GM12878 (cell line): ENCODE measurements at regions not wholly inside any gene's neighbourhood (a gene's known extent, or its start where the extent isn't known, plus 50 kb on each side); places are given as distances from the start of the nearest gene placed in this dataset.

Source experiments
- ASH2L ChIP-seq: fragments of 300-600, 200-600 bp; sonication (generic); IDR thresholded peaks from 2 replicates; pipeline ENCODE4 v1.6.1; 2017; ENCODE audit warnings: low read depth, mild to moderate bottlenecking, borderline replicate concordance
- ATF2 ChIP-seq: IDR thresholded peaks from 2 replicates; pipeline ENCODE4 v1.6.1; 2012; ENCODE audit warnings: low read length, inconsistent platforms
- BMI1 ChIP-seq: fragments of 450-650 bp; IDR thresholded peaks from 2 replicates; pipeline ENCODE4 v1.6.1; 2016; ENCODE audit warnings: mild to moderate bottlenecking, moderate library complexity, borderline replicate concordance
- CBFB ChIP-seq: IDR thresholded peaks from 2 replicates; pipeline ENCODE4 v1.6.1; 2016; ENCODE audit warnings: antibody characterized with exemption, low read depth
- CBX3 ChIP-seq: fragments of 200-600 bp; sonication (generic); IDR thresholded peaks from 2 replicates; pipeline ENCODE4 v1.6.1; 2016; ENCODE audit warnings: low read depth, borderline replicate concordance
- CBX5 ChIP-seq: sonication (generic); IDR thresholded peaks from 2 replicates; pipeline ENCODE4 v1.6.1; 2016; ENCODE audit warnings: low read depth, moderate library complexity, mild to moderate bottlenecking, inconsistent platforms
- CHD2 ChIP-seq: IDR thresholded peaks from 2 replicates; pipeline ENCODE4 v1.6.1; 2011; ENCODE audit warnings: low read depth, low read length, improper control_type of control experiment, borderline replicate concordance
- CHD4 ChIP-seq: fragments of 200-600 bp; sonication (generic); IDR thresholded peaks from 2 replicates; pipeline ENCODE4 v1.6.1; 2016; ENCODE audit warnings: mild to moderate bottlenecking
- CREM ChIP-seq: IDR thresholded peaks from 2 replicates; pipeline ENCODE4 v1.6.1; 2014; ENCODE audit warnings: antibody characterized with exemption, low read depth
- DPF2 ChIP-seq: fragments of 450-650 bp; IDR thresholded peaks from 2 replicates; pipeline ENCODE4 v1.6.1; 2017; ENCODE audit warnings: mild to moderate bottlenecking
- GATAD2B ChIP-seq: fragments of 450-650 bp; conservative IDR thresholded peaks from 2 replicates; pipeline ENCODE4 v1.6.1; 2017; ENCODE audit warnings: low read depth, mild to moderate bottlenecking, moderate library complexity
- HDAC6 ChIP-seq: fragments of 200-600 bp; sonication (generic); IDR thresholded peaks from one replicate; pipeline ENCODE4 v1.8.0; 2017; ENCODE audit warnings: antibody characterized with exemption; ENCODE audit not compliant: unreplicated experiment
- IRF5 ChIP-seq: fragments of 450-650 bp; IDR thresholded peaks from 2 replicates; pipeline ENCODE4 v1.6.1; 2017; ENCODE audit warnings: borderline replicate concordance
- KAT2A ChIP-seq: conservative IDR thresholded peaks from 2 replicates; pipeline ENCODE4 v1.6.1; 2011; ENCODE audit warnings: low read depth, low read length; ENCODE audit not compliant: control insufficient read depth
- MEF2A ChIP-seq: IDR thresholded peaks from 2 replicates; pipeline ENCODE4 v1.6.1; 2011; ENCODE audit warnings: low read depth, mild to moderate bottlenecking, low read length, moderate library complexity; ENCODE audit not compliant: insufficient read depth
- NR2F1 ChIP-seq: fragments of 450-650 bp; conservative IDR thresholded peaks from 2 replicates; pipeline ENCODE4 v1.6.1; 2017; ENCODE audit warnings: mild to moderate bottlenecking
- PAX5 ChIP-seq: IDR thresholded peaks from 2 replicates; pipeline ENCODE4 v1.6.1; 2011; ENCODE audit warnings: low read depth, low read length, borderline replicate concordance
- POLR2AphosphoS2 ChIP-seq: IDR thresholded peaks from 2 replicates; pipeline ENCODE4 v1.6.1; 2011; ENCODE audit warnings: low read depth, mild to moderate bottlenecking, low read length, improper control_type of control experiment, moderate library complexity
- POLR2AphosphoS5 ChIP-seq: IDR thresholded peaks from 2 replicates; pipeline ENCODE4 v1.6.1; 2011; ENCODE audit warnings: mild to moderate bottlenecking, low read length, inconsistent platforms
- RAD51 ChIP-seq: fragments of 450-650 bp; IDR thresholded peaks from 2 replicates; pipeline ENCODE4 v1.6.1; 2016; ENCODE audit warnings: moderate library complexity, mild to moderate bottlenecking, inconsistent platforms
- RELA ChIP-seq: fragments of 450-650 bp; IDR thresholded peaks from 2 replicates; pipeline ENCODE4 v1.8.0; 2014; ENCODE audit warnings: borderline replicate concordance; ENCODE audit not compliant: partially characterized antibody
- RFX5 ChIP-seq: IDR thresholded peaks from 2 replicates; pipeline ENCODE4 v1.6.1; 2011; ENCODE audit warnings: low read depth, low read length, improper control_type of control experiment
- SPI1 ChIP-seq: IDR thresholded peaks from 2 replicates; pipeline ENCODE4 v1.6.1; 2011; ENCODE audit warnings: low read depth, mild to moderate bottlenecking, low read length, moderate library complexity, borderline replicate concordance; ENCODE audit not compliant: insufficient read depth
- SREBF2 ChIP-seq: IDR thresholded peaks from 2 replicates; pipeline ENCODE4 v1.6.1; 2012; ENCODE audit warnings: mild to moderate bottlenecking, low read length
- SUZ12 ChIP-seq: fragments of 200-600 bp; sonication (generic); IDR thresholded peaks from one replicate; pipeline ENCODE4 v1.6.1; 2018; ENCODE audit warnings: antibody characterized with exemption, mild to moderate bottlenecking; ENCODE audit not compliant: unreplicated experiment
- TCF7 ChIP-seq: IDR thresholded peaks from 2 replicates; pipeline ENCODE4 v1.6.1; 2014; ENCODE audit warnings: antibody characterized with exemption, borderline replicate concordance
- ZBED1 ChIP-seq: IDR thresholded peaks from 2 replicates; pipeline ENCODE4 v1.6.1; 2016; ENCODE audit warnings: borderline replicate concordance
- ZBTB33 ChIP-seq: fragments of 450-650 bp; IDR thresholded peaks from 2 replicates; pipeline ENCODE4 v1.6.1; 2017; ENCODE audit warnings: mild to moderate bottlenecking
- ZNF24 ChIP-seq: fragments of 450-650 bp; IDR thresholded peaks from 2 replicates; pipeline ENCODE4 v1.6.1; 2017; ENCODE audit warnings: antibody characterized with exemption, mild to moderate bottlenecking
- ZNF622 ChIP-seq: fragments of 450-650 bp; IDR thresholded peaks from 2 replicates; pipeline ENCODE4 v1.6.1; 2017; ENCODE audit warnings: mild to moderate bottlenecking, inconsistent platforms

GRCh38 chr6:26233649-26234420, 131.2 kb upstream of the BTN3A2 start (continued):
- TF ChIP-seq ASH2L = no peak
- 0 out of 2 replicates have a peak, but pooled peaks have one; percentile 18 for TF ChIP-seq KAT2A
- no peak for TF ChIP-seq ATF2
- no peak for TF ChIP-seq CBX3
- TF ChIP-seq CBFB = peak; percentile 80; the same call in 1 of the 2 replicates
- no peak; the same call in 1 of the 2 replicates for TF ChIP-seq TCF7
- 0 out of 2 replicates have a peak, but pooled peaks have one; percentile 24 for TF ChIP-seq ZNF24
- TF ChIP-seq DPF2 = peak; percentile 46; the same call in 1 of the 2 replicates
- no peak for TF ChIP-seq SPI1
- no peak; the same call in 1 of the 2 replicates for TF ChIP-seq NR2F1
- TF ChIP-seq BMI1 = peak; percentile 79
- TF ChIP-seq CBX5 = no peak; the same call in 1 of the 2 replicates
- TF ChIP-seq CHD2 = no peak; the same call in 1 of the 2 replicates
- TF ChIP-seq ZBED1 = peak; percentile 36
- TF ChIP-seq ZNF622 = no peak
- peak; percentile 37 for TF ChIP-seq HDAC6
- peak; percentile 91 for TF ChIP-seq PAX5
- peak; percentile 13; the same call in 1 of the 2 replicates for TF ChIP-seq IRF5
- TF ChIP-seq MEF2A = no peak
- TF ChIP-seq CREM = no peak; the same call in 1 of the 2 replicates
- TF ChIP-seq RELA = no peak
- TF ChIP-seq RAD51 = no peak
- TF ChIP-seq SUZ12 = no peak
- peak; percentile 97 for TF ChIP-seq POLR2AphosphoS2
- peak; percentile 98 for TF ChIP-seq POLR2AphosphoS5
- no peak for TF ChIP-seq CHD4
- no peak for TF ChIP-seq RFX5
- TF ChIP-seq ZBTB33 = no peak
- TF ChIP-seq GATAD2B = no peak; the same call in 1 of the 2 replicates
- no peak for TF ChIP-seq SREBF2
